OCI-LY7 (cell line): ENCODE measurements at regions not wholly inside any gene's neighbourhood (a gene's known extent, or its start where the extent isn't known, plus 50 kb on each side); places are given as distances from the start of the nearest gene placed in this dataset.

Experiments used
- EZH2phosphoT487 ChIP-seq: fragments of 200-600 bp; sonication (generic); IDR thresholded peaks from 2 replicates; pipeline ENCODE4 v1.6.1; 2018; ENCODE audit warnings: low read depth, borderline replicate concordance, mild to moderate bottlenecking, mixed run types, antibody characterized with exemption, low read length, moderate library complexity, mixed read lengths
- TF ChIP-seq, protein P1 (sequence below): fragments of 200-600 bp; sonication (generic); conservative IDR thresholded peaks from 2 replicates; pipeline ENCODE4 v1.5.1; 2014; ENCODE audit warnings: mild to moderate bottlenecking, antibody characterized with exemption, low read length, moderate library complexity, mixed read lengths

DNA sequence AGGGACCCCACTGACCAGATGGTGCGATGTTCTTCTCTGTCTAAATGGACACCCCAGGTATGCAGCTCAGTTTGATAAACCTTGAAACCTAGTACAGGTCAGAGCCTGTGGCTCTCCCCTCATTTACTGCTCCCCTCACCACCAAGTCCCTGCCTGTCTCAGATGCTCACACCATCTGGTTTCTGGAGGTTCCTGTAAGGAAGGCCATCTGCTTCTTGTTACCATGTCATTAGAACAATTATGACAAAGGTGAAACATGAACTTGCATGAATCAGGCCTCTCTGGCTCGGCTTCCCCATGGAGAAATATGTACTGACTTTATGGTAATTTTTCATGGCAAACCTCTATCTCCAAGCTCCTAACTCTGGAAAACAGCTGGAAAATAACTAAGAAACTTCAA is 965.7 kb downstream of the UQCRFS1 start:
- no peak for TF ChIP-seq EZH2phosphoT487
- TF ChIP-seq, protein P1, sequence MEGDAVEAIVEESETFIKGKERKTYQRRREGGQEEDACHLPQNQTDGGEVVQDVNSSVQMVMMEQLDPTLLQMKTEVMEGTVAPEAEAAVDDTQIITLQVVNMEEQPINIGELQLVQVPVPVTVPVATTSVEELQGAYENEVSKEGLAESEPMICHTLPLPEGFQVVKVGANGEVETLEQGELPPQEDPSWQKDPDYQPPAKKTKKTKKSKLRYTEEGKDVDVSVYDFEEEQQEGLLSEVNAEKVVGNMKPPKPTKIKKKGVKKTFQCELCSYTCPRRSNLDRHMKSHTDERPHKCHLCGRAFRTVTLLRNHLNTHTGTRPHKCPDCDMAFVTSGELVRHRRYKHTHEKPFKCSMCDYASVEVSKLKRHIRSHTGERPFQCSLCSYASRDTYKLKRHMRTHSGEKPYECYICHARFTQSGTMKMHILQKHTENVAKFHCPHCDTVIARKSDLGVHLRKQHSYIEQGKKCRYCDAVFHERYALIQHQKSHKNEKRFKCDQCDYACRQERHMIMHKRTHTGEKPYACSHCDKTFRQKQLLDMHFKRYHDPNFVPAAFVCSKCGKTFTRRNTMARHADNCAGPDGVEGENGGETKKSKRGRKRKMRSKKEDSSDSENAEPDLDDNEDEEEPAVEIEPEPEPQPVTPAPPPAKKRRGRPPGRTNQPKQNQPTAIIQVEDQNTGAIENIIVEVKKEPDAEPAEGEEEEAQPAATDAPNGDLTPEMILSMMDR = no peak
